Adrenal gland (tissue), 5 donors: ENCODE measurements at regions not wholly inside any gene's neighbourhood (a gene's known extent, or its start where the extent isn't known, plus 50 kb on each side); places are given as distances from the start of the nearest gene placed in this dataset.

Experiments used
- POLR2A ChIP-seq, 2 donors: fragments of 450-650 bp; IDR thresholded peaks; one replicate each; pipeline ENCODE4 v1.6.1; 2017; ENCODE audit warnings: antibody characterized with exemption in 2 of 2, mild to moderate bottlenecking in 2 of 2, moderate library complexity in 1 of 2
- TF ChIP-seq, protein P1 (sequence below), 6 experiments: fragments of 450-650 bp in 4 of 6; fragments of 200-600 bp in 2 of 6; sonication (generic) in 1 of 6; IDR thresholded peaks; 1 replicate in 5 of 6; 2 replicates in 1 of 6; pipeline versions ENCODE4 v1.5.1 to v1.8.0; 2016 to 2021; ENCODE audit warnings: antibody characterized with exemption in 6 of 6, mild to moderate bottlenecking in 2 of 6, moderate library complexity in 1 of 6
- donor health status: DM: no; HTN: no; CAD: no.

DNA sequence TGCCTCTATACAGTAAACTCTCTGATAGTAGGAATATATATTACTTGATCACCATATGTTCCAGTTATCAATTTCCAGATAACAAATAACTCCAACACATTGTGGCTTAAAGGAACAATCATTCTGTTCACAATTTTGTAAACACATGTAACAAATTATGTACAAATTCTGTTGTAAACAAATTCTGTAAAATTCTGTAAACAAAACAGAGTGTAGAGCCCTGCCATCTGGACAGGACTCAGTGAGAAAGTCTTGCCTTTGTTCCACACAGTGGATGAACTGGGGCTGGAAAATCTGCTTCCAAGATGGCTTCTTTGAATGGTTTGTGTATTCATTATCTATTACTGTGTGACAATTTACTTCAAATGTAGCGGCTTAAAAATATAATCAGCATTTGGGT, 69.0 kb upstream of the LRRC7 start:
- no peak for TF ChIP-seq POLR2A (IDR thresholded peaks at IDR 0.05)
- TF ChIP-seq, protein P1, sequence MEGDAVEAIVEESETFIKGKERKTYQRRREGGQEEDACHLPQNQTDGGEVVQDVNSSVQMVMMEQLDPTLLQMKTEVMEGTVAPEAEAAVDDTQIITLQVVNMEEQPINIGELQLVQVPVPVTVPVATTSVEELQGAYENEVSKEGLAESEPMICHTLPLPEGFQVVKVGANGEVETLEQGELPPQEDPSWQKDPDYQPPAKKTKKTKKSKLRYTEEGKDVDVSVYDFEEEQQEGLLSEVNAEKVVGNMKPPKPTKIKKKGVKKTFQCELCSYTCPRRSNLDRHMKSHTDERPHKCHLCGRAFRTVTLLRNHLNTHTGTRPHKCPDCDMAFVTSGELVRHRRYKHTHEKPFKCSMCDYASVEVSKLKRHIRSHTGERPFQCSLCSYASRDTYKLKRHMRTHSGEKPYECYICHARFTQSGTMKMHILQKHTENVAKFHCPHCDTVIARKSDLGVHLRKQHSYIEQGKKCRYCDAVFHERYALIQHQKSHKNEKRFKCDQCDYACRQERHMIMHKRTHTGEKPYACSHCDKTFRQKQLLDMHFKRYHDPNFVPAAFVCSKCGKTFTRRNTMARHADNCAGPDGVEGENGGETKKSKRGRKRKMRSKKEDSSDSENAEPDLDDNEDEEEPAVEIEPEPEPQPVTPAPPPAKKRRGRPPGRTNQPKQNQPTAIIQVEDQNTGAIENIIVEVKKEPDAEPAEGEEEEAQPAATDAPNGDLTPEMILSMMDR (IDR thresholded peaks at IDR 0.05) = no peak
